Vagina (tissue), 2 donors: ENCODE measurements at regions not wholly inside any gene's neighbourhood (a gene's known extent, or its start where the extent isn't known, plus 50 kb on each side); places are given as distances from the start of the nearest gene placed in this dataset.

Source experiments
- POLR2A ChIP-seq, 2 donors: fragments of 450-650 bp; IDR thresholded peaks; one replicate each; pipeline ENCODE4 v1.6.1; 2017; ENCODE audit warnings: antibody characterized with exemption in 2 of 2, mild to moderate bottlenecking in 2 of 2, moderate library complexity in 2 of 2
- POLR2AphosphoS5 ChIP-seq, 2 donors: sonication (generic); formaldehyde crosslinking; IDR thresholded peaks; one replicate each; pipeline ENCODE4 v1.9.0; 2017; ENCODE audit warnings: antibody characterized with exemption in 2 of 2, mild to moderate bottlenecking in 2 of 2, low read depth in 1 of 2; ENCODE audit not compliant: insufficient read depth in 1 of 2
- TF ChIP-seq, protein P1 (sequence below), 3 experiments: fragments of 450-650 bp in 2 of 3; fragments of 200-600 bp in 1 of 3; sonication (generic) in 1 of 3; IDR thresholded peaks; one replicate each; pipeline ENCODE4 v1.5.1; 2017 to 2019; ENCODE audit warnings: antibody characterized with exemption in 3 of 3, mild to moderate bottlenecking in 2 of 3, moderate library complexity in 2 of 3

DNA sequence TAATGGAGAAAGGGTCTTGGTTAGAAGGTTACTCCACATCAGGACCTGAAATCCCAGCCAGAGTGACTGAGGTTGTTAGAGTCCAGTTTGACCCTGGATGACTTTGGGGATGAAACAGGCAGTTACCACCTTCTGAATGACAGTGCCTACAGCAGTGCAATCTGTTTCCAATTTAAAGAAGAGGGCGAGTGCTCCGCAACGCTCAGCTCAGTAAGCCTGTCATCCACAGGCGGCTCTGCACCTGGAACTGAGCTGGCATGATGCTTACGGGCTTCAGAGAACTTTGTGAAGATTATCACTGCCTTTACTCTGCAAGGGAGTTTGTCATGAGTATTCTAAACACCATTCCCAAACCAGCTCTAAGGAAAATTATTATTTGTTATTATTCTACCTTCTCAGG, 127.7 kb upstream of the SLC24A5 start:
- TF ChIP-seq, protein P1, sequence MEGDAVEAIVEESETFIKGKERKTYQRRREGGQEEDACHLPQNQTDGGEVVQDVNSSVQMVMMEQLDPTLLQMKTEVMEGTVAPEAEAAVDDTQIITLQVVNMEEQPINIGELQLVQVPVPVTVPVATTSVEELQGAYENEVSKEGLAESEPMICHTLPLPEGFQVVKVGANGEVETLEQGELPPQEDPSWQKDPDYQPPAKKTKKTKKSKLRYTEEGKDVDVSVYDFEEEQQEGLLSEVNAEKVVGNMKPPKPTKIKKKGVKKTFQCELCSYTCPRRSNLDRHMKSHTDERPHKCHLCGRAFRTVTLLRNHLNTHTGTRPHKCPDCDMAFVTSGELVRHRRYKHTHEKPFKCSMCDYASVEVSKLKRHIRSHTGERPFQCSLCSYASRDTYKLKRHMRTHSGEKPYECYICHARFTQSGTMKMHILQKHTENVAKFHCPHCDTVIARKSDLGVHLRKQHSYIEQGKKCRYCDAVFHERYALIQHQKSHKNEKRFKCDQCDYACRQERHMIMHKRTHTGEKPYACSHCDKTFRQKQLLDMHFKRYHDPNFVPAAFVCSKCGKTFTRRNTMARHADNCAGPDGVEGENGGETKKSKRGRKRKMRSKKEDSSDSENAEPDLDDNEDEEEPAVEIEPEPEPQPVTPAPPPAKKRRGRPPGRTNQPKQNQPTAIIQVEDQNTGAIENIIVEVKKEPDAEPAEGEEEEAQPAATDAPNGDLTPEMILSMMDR (IDR thresholded peaks at IDR 0.05) = no peak
- TF ChIP-seq POLR2A (IDR thresholded peaks at IDR 0.05) (no peak), POLR2AphosphoS5 (IDR thresholded peaks at IDR 0.05; ENCODE audit: insufficient read depth in 1 of 2, low read depth in 1 of 2) (no peak)
